Mesenchymal stem cell (in vitro differentiated cells and primary cell): ENCODE measurements at regions not wholly inside any gene's neighbourhood (a gene's known extent, or its start where the extent isn't known, plus 50 kb on each side); places are given as distances from the start of the nearest gene placed in this dataset.
A peak's percentile ranks its signal among the peaks of the same experiment; 100 is the strongest.

Source experiments
- DNase-seq: peaks from one replicate; pipeline ENCODE4 v3.0.0-alpha.2; 2013
- H2AFZ ChIP-seq: one replicate; pipeline ENCODE4 v1.6.1; 2013; ENCODE audit warnings: low read depth, mild to moderate bottlenecking, control low read depth, inconsistent platforms, low read length, moderate library complexity
- H2AK5ac ChIP-seq: 2 replicates; pipeline ENCODE4 v1.6.1; 2013; ENCODE audit warnings: low read length, moderate library complexity, mild to moderate bottlenecking, inconsistent platforms; ENCODE audit not compliant: severe bottlenecking
- H2BK120ac ChIP-seq: one replicate; pipeline ENCODE4 v1.6.1; 2013; ENCODE audit warnings: low read depth, mild to moderate bottlenecking, inconsistent platforms, low read length, moderate library complexity
- H2BK12ac ChIP-seq, 2 experiments: one replicate each; pipeline ENCODE4 v1.6.1; 2013; ENCODE audit warnings: inconsistent platforms in 2 of 2, low read length in 2 of 2, mild to moderate bottlenecking in 2 of 2, moderate library complexity in 2 of 2, control low read depth in 1 of 2
- H2BK15ac ChIP-seq: one replicate; pipeline ENCODE4 v1.6.1; 2013; ENCODE audit warnings: mild to moderate bottlenecking, low read depth, inconsistent platforms; ENCODE audit not compliant: poor library complexity, severe bottlenecking
- H2BK5ac ChIP-seq: 2 replicates; pipeline ENCODE4 v1.6.1; 2013; ENCODE audit warnings: low read depth, mild to moderate bottlenecking, low read length, control low read depth, inconsistent platforms; ENCODE audit not compliant: poor library complexity, severe bottlenecking
- H3K14ac ChIP-seq, 2 experiments: one replicate each; pipeline ENCODE4 v1.6.1; 2013; ENCODE audit warnings: inconsistent platforms in 2 of 2, low read length in 2 of 2, control low read depth in 1 of 2, mild to moderate bottlenecking in 1 of 2, moderate library complexity in 1 of 2
- H3K18ac ChIP-seq, 2 experiments: one replicate each; pipeline ENCODE4 v1.6.1; 2013; ENCODE audit warnings: inconsistent platforms in 2 of 2, low read length in 2 of 2, control low read depth in 1 of 2, low read depth in 1 of 2, mild to moderate bottlenecking in 1 of 2
- H3K23ac ChIP-seq, 2 experiments: one replicate each; pipeline ENCODE4 v1.6.1; 2013; ENCODE audit warnings: inconsistent platforms in 2 of 2, low read length in 2 of 2, mild to moderate bottlenecking in 2 of 2, moderate library complexity in 2 of 2, control low read depth in 1 of 2
- H3K27ac ChIP-seq: 2 replicates; pipeline ENCODE4 v1.5.1; 2013; ENCODE audit warnings: mild to moderate bottlenecking, moderate library complexity, low read length, control low read depth, inconsistent platforms; ENCODE audit not compliant: poor library complexity, severe bottlenecking
- H3K27me3 ChIP-seq, 2 experiments: 2 replicates each; pipeline versions ENCODE4 v1.6.1 to v1.7.0; 2013; ENCODE audit warnings: low read length in 2 of 2, mild to moderate bottlenecking in 2 of 2, moderate library complexity in 2 of 2, control low read depth in 1 of 2, inconsistent platforms in 1 of 2; ENCODE audit not compliant: control insufficient read depth in 1 of 2, insufficient read depth in 1 of 2
- H3K36me3 ChIP-seq, 2 experiments: 2 replicates each; pipeline versions ENCODE4 v1.6.1 to v1.7.0; 2013; ENCODE audit warnings: low read length in 2 of 2, control low read depth in 1 of 2, inconsistent platforms in 1 of 2, low read depth in 1 of 2, mild to moderate bottlenecking in 1 of 2; ENCODE audit not compliant: insufficient read depth in 2 of 2, control insufficient read depth in 1 of 2
- H3K4ac ChIP-seq, 2 experiments: one replicate each; pipeline ENCODE4 v1.6.1; 2013; ENCODE audit warnings: inconsistent platforms in 2 of 2, low read length in 2 of 2, mild to moderate bottlenecking in 2 of 2, moderate library complexity in 2 of 2, control low read depth in 1 of 2, low read depth in 1 of 2
- H3K4me1 ChIP-seq: 2 replicates; pipeline ENCODE4 v1.6.1; 2013; ENCODE audit warnings: low read depth, low read length, control low read depth; ENCODE audit not compliant: control insufficient read depth, insufficient read depth
- H3K4me2 ChIP-seq: 2 replicates; pipeline ENCODE4 v1.6.1; 2013; ENCODE audit warnings: low read length, mild to moderate bottlenecking, inconsistent platforms; ENCODE audit not compliant: poor library complexity, severe bottlenecking
- H3K4me3 ChIP-seq, 2 experiments: 2 replicates each; pipeline versions ENCODE4 v1.5.1 to v1.7.0; 2013; ENCODE audit warnings: low read length in 2 of 2, mild to moderate bottlenecking in 2 of 2, control low read depth in 1 of 2, low read depth in 1 of 2; ENCODE audit not compliant: insufficient read depth in 1 of 2
- H3K79me1 ChIP-seq: replicated peaks from 2 replicates; pipeline ENCODE4 v1.6.1; 2013; ENCODE audit warnings: mild to moderate bottlenecking, control low read depth, low read length, inconsistent platforms; ENCODE audit not compliant: poor library complexity, severe bottlenecking
- H3K9ac ChIP-seq: 2 replicates; pipeline ENCODE4 v1.7.0; 2013; ENCODE audit warnings: mild to moderate bottlenecking, low read length, moderate library complexity
- H3K9me3 ChIP-seq: 2 replicates; pipeline ENCODE4 v1.7.0; 2013; ENCODE audit warnings: mild to moderate bottlenecking, low read length; ENCODE audit not compliant: control insufficient read depth
- H4K8ac ChIP-seq: one replicate; pipeline ENCODE4 v1.6.1; 2013; ENCODE audit warnings: inconsistent platforms, mild to moderate bottlenecking, low read length, moderate library complexity
- H4K91ac ChIP-seq: one replicate; pipeline ENCODE4 v1.6.1; 2013; ENCODE audit warnings: mild to moderate bottlenecking, low read length, inconsistent platforms
- WGBS: methylation state at CpG from one replicate; pipeline ENCODE4 v1.1.7; 2013; ENCODE audit warnings: mixed read lengths; 5-methylcytosine and 5-hydroxymethylcytosine counted together

- H3K4ac ChIP-seq = no peak overlapping the region
- H3K4me1 ChIP-seq = no peaks in the 10 kb centered on the region
- WGBS = 90% methylated on average over 5 of the region's 5 CpGs
- no peak overlapping the region for H2BK15ac ChIP-seq
- H4K8ac ChIP-seq = no peak overlapping the region
- H3K4me2 ChIP-seq = no peak overlapping the region
- H2BK12ac ChIP-seq = no peak overlapping the region
- H3K4me3 ChIP-seq = no peak overlapping the region
- no peak overlapping the region for H3K18ac ChIP-seq
- no peaks in the 10 kb centered on the region for H3K9me3 ChIP-seq
- H3K36me3 ChIP-seq = no peaks in the 10 kb centered on the region
- H3K79me1 ChIP-seq = no peaks in the 10 kb centered on the region
- no peak overlapping the region for H2AK5ac ChIP-seq
- H3K9ac ChIP-seq = no peak overlapping the region
- H3K14ac ChIP-seq = no peak overlapping the region
- H2AFZ ChIP-seq = no peak overlapping the region
- DNase-seq = no peak
- no peak overlapping the region for H2BK5ac ChIP-seq
- H3K23ac ChIP-seq = no peak overlapping the region
- no peak overlapping the region for H4K91ac ChIP-seq
- H3K27me3 ChIP-seq = peaks cover 0 to 26% of the 10 kb centered on the region in 2 experiments
- no peak overlapping the region for H2BK120ac ChIP-seq
- no peak overlapping the region for H3K27ac ChIP-seq
Observed at GRCh38 chr2:126963390-126963789, 64.7 kb downstream of the TEX51 start.

- H3K9ac ChIP-seq = no peak overlapping the region
- no peak overlapping the region for H2BK12ac ChIP-seq
- DNase-seq = no peak
- H2BK15ac ChIP-seq = no peak overlapping the region
- no peak overlapping the region for H4K91ac ChIP-seq
- no peak overlapping the region for H2BK5ac ChIP-seq
- no peak overlapping the region for H2BK120ac ChIP-seq
- H3K4ac ChIP-seq = no peak overlapping the region
- peaks cover 3 to 56% of the 10 kb centered on the region in 2 experiments for H3K27me3 ChIP-seq
- WGBS = 81% methylated on average over 1 of the region's 1 CpG
- H2AFZ ChIP-seq = no peak overlapping the region
- no peak overlapping the region for H3K4me2 ChIP-seq
- peaks cover 10% of the 10 kb centered on the region for H3K4me1 ChIP-seq
- H3K79me1 ChIP-seq = no peaks in the 10 kb centered on the region
- no peak overlapping the region for H2AK5ac ChIP-seq
- H3K36me3 ChIP-seq = no peaks in the 10 kb centered on the region
- H3K18ac ChIP-seq = no peak overlapping the region
- H3K4me3 ChIP-seq = no peak overlapping the region
- H3K9me3 ChIP-seq = no peaks in the 10 kb centered on the region
- no peak overlapping the region for H3K14ac ChIP-seq
- H4K8ac ChIP-seq = no peak overlapping the region
- H3K23ac ChIP-seq = no peak overlapping the region
- no peak overlapping the region for H3K27ac ChIP-seq
Observed at GRCh38 chr2:126966601-126967000, 67.9 kb downstream of the TEX51 start.

GRCh38 chr2:126970583-126970982 lies 71.9 kb downstream of the TEX51 start:
- Histone ChIP-seq H2BK5ac (no peak overlapping the region), H2AFZ (no peak overlapping the region), H4K8ac (no peak overlapping the region), H3K4me3 (no peak overlapping the region), H3K79me1 (no peaks in the 10 kb centered on the region), H3K36me3 (no peaks in the 10 kb centered on the region), H3K27me3 (peaks cover 26 to 79% of the 10 kb centered on the region in 2 experiments), H2BK12ac (no peak overlapping the region), H3K18ac (no peak overlapping the region), H4K91ac (no peak overlapping the region), H3K9me3 (no peaks in the 10 kb centered on the region), H2AK5ac (no peak overlapping the region), H3K9ac (no peak overlapping the region), H3K14ac (no peak overlapping the region), H2BK120ac (no peak overlapping the region), H3K27ac (peak overlapping the region; percentile 73), H2BK15ac (no peak overlapping the region), H3K4me2 (no peak overlapping the region), H3K4me1 (peaks cover 17% of the 10 kb centered on the region), H3K23ac (no peak overlapping the region), H3K4ac (no peak overlapping the region)
- 39% methylated on average over 3 of the region's 3 CpGs for WGBS
- DNase-seq = no peak

- Histone ChIP-seq H2BK15ac (no peak overlapping the region), H3K79me1 (no peaks in the 10 kb centered on the region), H3K23ac (no peak overlapping the region), H4K91ac (no peak overlapping the region), H2BK120ac (no peak overlapping the region), H2AFZ (no peak overlapping the region), H2BK12ac (no peak overlapping the region), H3K9ac (no peak overlapping the region), H3K4me2 (no peak overlapping the region), H2BK5ac (peak overlapping the region; percentile 63), H4K8ac (no peak overlapping the region), H3K14ac (no peak overlapping the region), H3K4ac (no peak overlapping the region), H3K4me1 (peaks cover 17% of the 10 kb centered on the region), H3K9me3 (no peaks in the 10 kb centered on the region), H3K36me3 (no peaks in the 10 kb centered on the region), H3K27me3 (peaks cover 26 to 82% of the 10 kb centered on the region in 2 experiments), H3K18ac (no peak overlapping the region), H2AK5ac (peak overlapping the region; percentile 64), H3K4me3 (no peak overlapping the region), H3K27ac (peak overlapping the region; percentile 73)
- no peak for DNase-seq
- 86% methylated on average over 13 of the region's 14 CpGs for WGBS
Observed at GRCh38 chr2:126971162-126971480, 72.4 kb downstream of the TEX51 start.
